ENCODE measurements at regions not wholly inside any gene's neighbourhood (a gene's known extent, or its start where the extent isn't known, plus 50 kb on each side); places are given as distances from the start of the nearest gene placed in this dataset.

GRCh38 chr10:128725531-128725930 is 599.3 kb upstream of the MKI67 start:
- TF ChIP-seq POLR2A (IDR thresholded peaks at IDR 0.05; ENCODE audit: borderline replicate concordance, extremely low read depth, insufficient read depth, insufficient read length) (no peak), JUND (IDR thresholded peaks at IDR 0.05) (no peak)
